Neuronal stem cell (in vitro differentiated cells): ENCODE measurements at regions not wholly inside any gene's neighbourhood (a gene's known extent, or its start where the extent isn't known, plus 50 kb on each side); places are given as distances from the start of the nearest gene placed in this dataset.

Experiments
- DNase-seq: peaks from one replicate; pipeline ENCODE4 v3.0.0-alpha.2; 2013; ENCODE audit warnings: low spot score
- H2AFZ ChIP-seq: one replicate; pipeline ENCODE4 v1.6.1; 2013; ENCODE audit warnings: mild to moderate bottlenecking, low read length, inconsistent platforms
- H2AK5ac ChIP-seq: 2 replicates; pipeline ENCODE4 v1.6.1; 2013; ENCODE audit warnings: low read depth, mild to moderate bottlenecking, inconsistent platforms, low read length, moderate library complexity, mixed read lengths
- H2BK120ac ChIP-seq: 2 replicates; pipeline ENCODE4 v1.6.1; 2013; ENCODE audit warnings: low read depth, mild to moderate bottlenecking, inconsistent platforms, low read length, moderate library complexity, mixed read lengths
- H2BK12ac ChIP-seq: one replicate; pipeline ENCODE4 v1.6.1; 2013; ENCODE audit warnings: low read length, inconsistent platforms
- H2BK15ac ChIP-seq: 2 replicates; pipeline ENCODE4 v1.6.1; 2013; ENCODE audit warnings: mild to moderate bottlenecking, low read length, inconsistent platforms, mixed read lengths
- H2BK5ac ChIP-seq: one replicate; pipeline ENCODE4 v1.6.1; 2013; ENCODE audit warnings: inconsistent platforms, mild to moderate bottlenecking, low read length, moderate library complexity
- H3K14ac ChIP-seq: one replicate; pipeline ENCODE4 v1.6.1; 2013; ENCODE audit warnings: low read length, inconsistent platforms
- H3K18ac ChIP-seq: 2 replicates; pipeline ENCODE4 v1.6.1; 2013; ENCODE audit warnings: low read length, inconsistent platforms
- H3K23ac ChIP-seq: 2 replicates; pipeline ENCODE4 v1.6.1; 2013; ENCODE audit warnings: low read depth, mild to moderate bottlenecking, mixed read lengths, low read length, inconsistent platforms; ENCODE audit not compliant: poor library complexity
- H3K27ac ChIP-seq: replicated peaks from 3 replicates; pipeline ENCODE4 v1.5.1; 2013; ENCODE audit warnings: low read length, inconsistent platforms
- H3K27me3 ChIP-seq, 3 experiments: 2 replicates each; pipeline ENCODE4 v1.6.1; 2013; ENCODE audit warnings: low read length in 3 of 3, mild to moderate bottlenecking in 2 of 3, inconsistent platforms in 1 of 3, low read depth in 1 of 3, mixed read lengths in 1 of 3, moderate library complexity in 1 of 3; ENCODE audit not compliant: control insufficient read depth in 3 of 3, insufficient read depth in 3 of 3
- H3K36me3 ChIP-seq, 2 donors: replicated peaks in 1 of 2; 2 replicates each; pipeline ENCODE4 v1.6.1; 2013; ENCODE audit warnings: low read length in 2 of 2; ENCODE audit not compliant: control insufficient read depth in 2 of 2, insufficient read depth in 2 of 2
- H3K4ac ChIP-seq: 2 replicates; pipeline ENCODE4 v1.6.1; 2013; ENCODE audit warnings: inconsistent platforms, mild to moderate bottlenecking, low read length, moderate library complexity
- H3K4me1 ChIP-seq, 2 donors: 1 replicate in 1 of 2; 2 replicates in 1 of 2; pipeline ENCODE4 v1.6.1; 2013; ENCODE audit warnings: low read length in 2 of 2, low read depth in 1 of 2; ENCODE audit not compliant: control insufficient read depth in 2 of 2, insufficient read depth in 1 of 2
- H3K4me2 ChIP-seq: one replicate; pipeline ENCODE4 v1.6.1; 2013; ENCODE audit warnings: mild to moderate bottlenecking, low read length, inconsistent platforms; ENCODE audit not compliant: insufficient read depth, poor library complexity, severe bottlenecking
- H3K4me3 ChIP-seq, 2 donors: 2 replicates each; pipeline ENCODE4 v1.5.1; 2013; ENCODE audit warnings: low read length in 2 of 2, mild to moderate bottlenecking in 2 of 2, inconsistent platforms in 1 of 2, moderate library complexity in 1 of 2
- H3K79me1 ChIP-seq: one replicate; pipeline ENCODE4 v1.6.1; 2013; ENCODE audit warnings: low read depth, mild to moderate bottlenecking, inconsistent platforms, low read length, moderate library complexity
- H3K9ac ChIP-seq: one replicate; pipeline ENCODE4 v1.6.1; 2013; ENCODE audit warnings: mild to moderate bottlenecking, low read depth, low read length, inconsistent platforms; ENCODE audit not compliant: poor library complexity
- H3K9me3 ChIP-seq, 2 donors: replicated peaks in 1 of 2; 2 replicates each; pipeline versions ENCODE3 to v1.6.1; 2013; ENCODE audit warnings: low read length in 2 of 2, mild to moderate bottlenecking in 2 of 2, inconsistent platforms in 1 of 2, low read depth in 1 of 2, mixed read lengths in 1 of 2, moderate library complexity in 1 of 2; ENCODE audit not compliant: control insufficient read depth in 2 of 2, insufficient read depth in 1 of 2
- H4K8ac ChIP-seq: one replicate; pipeline ENCODE4 v1.6.1; 2013; ENCODE audit warnings: low read depth, mild to moderate bottlenecking, inconsistent platforms, low read length, moderate library complexity
- H4K91ac ChIP-seq: one replicate; pipeline ENCODE4 v1.6.1; 2013; ENCODE audit warnings: low read length, low read depth, mild to moderate bottlenecking, inconsistent platforms; ENCODE audit not compliant: poor library complexity
- WGBS, 2 donors: extraction: QIAGEN DNeasy Blood & Tissue Kit; methylation state at CpG; one replicate each; pipeline ENCODE4 v1.1.7; 2013; ENCODE audit warnings: missing lambda C conversion rate in 2 of 2, mixed read lengths in 1 of 2; ENCODE audit not compliant: insufficient read length in 2 of 2, insufficient replicate concordance in 1 of 2; ENCODE audit errors: extremely low coverage in 2 of 2; 5-methylcytosine and 5-hydroxymethylcytosine counted together

DNA sequence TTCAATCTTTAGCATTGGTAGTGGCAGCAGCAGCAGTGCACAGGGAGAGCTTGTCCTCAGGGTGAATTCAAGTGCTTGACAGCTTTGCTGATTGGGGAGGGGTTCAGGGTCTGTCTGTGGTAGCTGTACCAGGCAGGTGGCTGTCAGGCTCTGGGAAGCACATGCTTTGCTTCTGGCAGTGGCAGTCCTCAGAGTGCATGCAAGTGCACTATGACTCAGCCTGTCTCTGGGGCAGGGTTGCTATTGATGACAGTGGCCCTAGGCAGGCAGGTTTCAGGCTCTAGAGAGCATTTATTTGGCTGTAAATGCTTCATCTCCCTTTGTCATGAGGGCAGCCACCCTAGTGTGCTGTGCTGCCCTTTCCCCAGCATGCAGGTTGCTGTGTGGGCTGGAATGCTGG is 251.9 kb upstream of the LRRC7 start:
- no peak for DNase-seq
- H3K4me3 ChIP-seq: no peak overlapping the region
- no peaks in the 10 kb centered on the region for H3K79me1 ChIP-seq

DNA sequence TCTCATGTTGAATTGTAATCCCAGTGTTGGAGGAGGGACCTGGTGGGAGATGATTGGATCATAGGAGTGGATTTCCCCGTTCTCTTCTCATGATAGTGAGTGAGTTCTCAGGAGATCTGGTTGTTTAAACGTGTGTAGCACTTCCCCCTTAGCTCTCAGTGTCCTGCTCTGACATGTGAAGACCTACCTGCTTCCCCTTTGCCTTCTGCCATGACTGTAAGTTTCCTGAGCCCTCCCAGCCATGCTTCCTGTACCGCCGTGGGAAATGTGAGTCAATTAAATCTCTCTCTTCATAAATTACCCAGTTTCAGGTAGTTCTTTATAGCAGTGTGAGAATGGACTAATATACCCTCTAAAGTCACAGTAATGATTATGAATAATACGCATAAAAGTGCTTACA is 248.4 kb upstream of the LRRC7 start:
- Histone ChIP-seq H4K91ac (no peak overlapping the region), H3K9me3 (no peaks in the 10 kb centered on the region), H3K4me1 (peaks cover 2 to 6% of the 10 kb centered on the region in 2 donors), H3K18ac (no peak overlapping the region), H3K27ac (no peak overlapping the region), H3K14ac (no peak overlapping the region), H3K4ac (no peak overlapping the region), H2AK5ac (no peak overlapping the region), H3K36me3 (no peaks in the 10 kb centered on the region), H3K4me3 (no peak overlapping the region), H3K23ac (no peak overlapping the region), H3K27me3 (no peaks in the 10 kb centered on the region), H4K8ac (no peak overlapping the region), H3K9ac (no peak overlapping the region), H2AFZ (no peak overlapping the region), H2BK120ac (no peak overlapping the region), H2BK15ac (no peak overlapping the region), H2BK12ac (no peak overlapping the region), H3K79me1 (no peaks in the 10 kb centered on the region), H2BK5ac (no peak overlapping the region), H3K4me2 (no peak overlapping the region)
- no peak for DNase-seq
- no CpG with 5 or more reads among the region's 5 CpGs for WGBS, 2 donors

More for the DNA sequence above, 251.9 kb upstream of the LRRC7 start:
- H2BK15ac ChIP-seq: no peak overlapping the region
- no peak overlapping the region for H4K8ac ChIP-seq
- H3K9ac ChIP-seq: no peak overlapping the region
- no peaks in the 10 kb centered on the region for H3K9me3 ChIP-seq
- H2BK5ac ChIP-seq: no peak overlapping the region
- H3K27ac ChIP-seq: no peak overlapping the region
- H3K14ac ChIP-seq: no peak overlapping the region
- no peak overlapping the region for H2BK12ac ChIP-seq
- no peak overlapping the region for H4K91ac ChIP-seq
- no peaks in the 10 kb centered on the region for H3K27me3 ChIP-seq
- H2AK5ac ChIP-seq: no peak overlapping the region
- H3K4me1 ChIP-seq: peaks cover 6% of the 10 kb centered on the region in 2 donors
- H3K36me3 ChIP-seq: no peaks in the 10 kb centered on the region
- H3K23ac ChIP-seq: no peak overlapping the region
- H3K4me2 ChIP-seq: no peak overlapping the region
- H2BK120ac ChIP-seq: peak overlapping the region; percentile 5
- peak overlapping the region; percentile 20 for H3K18ac ChIP-seq
- peak overlapping the region; percentile 41 for H2AFZ ChIP-seq
- no peak overlapping the region for H3K4ac ChIP-seq

DNA sequence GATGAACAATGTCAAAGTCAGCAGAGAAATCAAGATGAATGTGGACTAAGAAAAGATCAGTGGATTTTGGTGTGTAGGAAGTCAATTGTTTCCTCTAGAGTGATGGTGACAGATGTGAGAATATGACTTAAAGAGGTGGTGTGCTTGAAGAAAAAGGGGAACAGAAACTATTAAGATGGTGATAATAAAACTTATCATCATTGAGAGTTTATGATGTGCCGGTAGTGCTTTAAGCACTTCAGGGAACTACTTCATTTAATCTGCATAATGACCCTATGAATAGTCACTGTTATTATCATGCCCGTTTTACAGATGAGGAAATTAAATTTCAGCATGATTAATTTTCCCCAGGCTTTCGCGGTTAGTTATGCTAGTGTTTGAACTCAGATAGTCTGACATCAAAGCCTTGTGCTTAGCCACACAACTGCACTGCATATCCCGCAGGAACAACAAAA is 246.9 kb upstream of the LRRC7 start:
- Histone ChIP-seq H3K9ac (no peak overlapping the region), H3K4me1 (peaks cover 0 to 4% of the 10 kb centered on the region in 2 donors), H3K9me3 (no peaks in the 10 kb centered on the region), H2BK120ac (no peak overlapping the region), H3K14ac (no peak overlapping the region), H4K8ac (no peak overlapping the region), H3K27ac (no peak overlapping the region), H4K91ac (no peak overlapping the region), H2BK5ac (no peak overlapping the region), H3K36me3 (no peaks in the 10 kb centered on the region), H3K4me2 (no peak overlapping the region), H2BK15ac (no peak overlapping the region), H3K4ac (no peak overlapping the region), H2AK5ac (no peak overlapping the region), H3K23ac (no peak overlapping the region), H2BK12ac (no peak overlapping the region), H3K4me3 (no peak overlapping the region), H2AFZ (no peak overlapping the region), H3K27me3 (no peaks in the 10 kb centered on the region), H3K79me1 (no peaks in the 10 kb centered on the region), H3K18ac (no peak overlapping the region)
- DNase-seq: no peak
- no CpG with 5 or more reads among the region's 5 CpGs for WGBS, 2 donors

DNA sequence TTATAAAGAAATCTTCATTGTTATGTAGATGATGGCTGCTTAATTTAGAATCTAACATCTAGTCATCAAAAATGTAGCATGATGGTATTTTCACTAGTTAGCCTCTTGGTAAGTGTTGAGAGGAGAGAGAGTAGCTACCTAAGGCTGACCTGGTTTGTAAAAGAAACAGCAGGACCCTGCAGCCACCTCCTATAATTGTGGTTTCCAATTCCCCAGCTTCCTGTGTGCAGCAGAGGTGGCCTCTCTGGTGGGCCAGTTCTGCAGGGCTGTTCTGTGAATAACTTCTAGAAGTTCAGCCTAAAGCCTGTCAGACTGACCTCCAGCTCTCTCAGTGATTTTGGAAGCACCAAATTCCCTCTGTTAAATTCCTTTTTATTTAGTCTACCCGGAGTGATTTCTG is 246.4 kb upstream of the LRRC7 start:
- DNase-seq: no peak
- no peak overlapping the region for H3K9ac ChIP-seq
- no peak overlapping the region for H3K14ac ChIP-seq
- no peaks in the 10 kb centered on the region for H3K27me3 ChIP-seq
- H3K4ac ChIP-seq: no peak overlapping the region
- no peak overlapping the region for H2BK12ac ChIP-seq
- no peak overlapping the region for H2BK15ac ChIP-seq
- H3K27ac ChIP-seq: no peak overlapping the region
- no peak overlapping the region for H2BK120ac ChIP-seq
- H3K4me1 ChIP-seq: no peaks in the 10 kb centered on the region
- H3K36me3 ChIP-seq: no peaks in the 10 kb centered on the region
- no peak overlapping the region for H3K4me3 ChIP-seq
- H3K9me3 ChIP-seq: no peaks in the 10 kb centered on the region
- H2AK5ac ChIP-seq: no peak overlapping the region
- no peaks in the 10 kb centered on the region for H3K79me1 ChIP-seq
- WGBS, 2 donors: no CpG with 5 or more reads among the region's 1 CpG
- no peak overlapping the region for H3K4me2 ChIP-seq
- H4K91ac ChIP-seq: no peak overlapping the region
- H2BK5ac ChIP-seq: no peak overlapping the region
- no peak overlapping the region for H3K23ac ChIP-seq
- H4K8ac ChIP-seq: no peak overlapping the region
- no peak overlapping the region for H2AFZ ChIP-seq
- H3K18ac ChIP-seq: no peak overlapping the region
